Parathyroid adenoma (tissue), 2 donors: ENCODE measurements at regions not wholly inside any gene's neighbourhood (a gene's known extent, or its start where the extent isn't known, plus 50 kb on each side); places are given as distances from the start of the nearest gene placed in this dataset.

Experiments
- H2AFZ ChIP-seq: fragments of 300-600 bp; sonication (generic); one replicate; pipeline ENCODE4 v1.7.0; 2017; ENCODE audit warnings: antibody characterized with exemption, mild to moderate bottlenecking
- H3K27ac ChIP-seq: fragments of 300-600 bp; sonication (generic); one replicate; pipeline ENCODE4 v1.7.0; 2017
- H3K27me3 ChIP-seq: fragments of 300-600 bp; sonication (generic); one replicate; pipeline ENCODE4 v1.7.0; 2017; ENCODE audit warnings: low read length; ENCODE audit not compliant: control insufficient read depth, insufficient read depth
- H3K36me3 ChIP-seq: fragments of 300-600 bp; sonication (generic); one replicate; pipeline ENCODE4 v1.7.0; 2017; ENCODE audit warnings: low read length; ENCODE audit not compliant: control insufficient read depth, insufficient read depth
- H3K4me1 ChIP-seq: fragments of 300-600 bp; sonication (generic); one replicate; pipeline ENCODE4 v1.7.0; 2017; ENCODE audit warnings: control low read depth
- H3K4me2 ChIP-seq: fragments of 300-600 bp; sonication (generic); one replicate; pipeline ENCODE4 v1.7.0; 2017; ENCODE audit warnings: low read length
- H3K4me3 ChIP-seq: fragments of 300-600 bp; sonication (generic); one replicate; pipeline ENCODE4 v1.7.0; 2017; ENCODE audit warnings: low read depth, low read length
- H3K79me2 ChIP-seq: fragments of 300-600 bp; sonication (generic); one replicate; pipeline ENCODE4 v1.7.0; 2017; ENCODE audit warnings: control low read depth
- H3K9ac ChIP-seq: fragments of 300-600 bp; sonication (generic); one replicate; pipeline ENCODE4 v1.7.0; 2017; ENCODE audit warnings: mild to moderate bottlenecking
- H3K9me3 ChIP-seq: fragments of 300-600 bp; sonication (generic); one replicate; pipeline ENCODE4 v1.7.0; 2017; ENCODE audit warnings: low read length; ENCODE audit not compliant: control insufficient read depth
- TF ChIP-seq, protein P1 (sequence below): fragments of 300-600 bp; sonication (generic); IDR thresholded peaks from one replicate; pipeline ENCODE4 v1.7.0; 2017; ENCODE audit warnings: antibody characterized with exemption, mild to moderate bottlenecking
- donor health status: primary hyperparathyroidism.

GRCh38 chr6:71766146-71766760 is 120.1 kb upstream of the RIMS1 start:
- H3K27ac ChIP-seq, result no peak overlapping the region
- no peaks in the 10 kb centered on the region for H3K79me2 ChIP-seq
- H3K9ac ChIP-seq, result no peak overlapping the region
- no peak overlapping the region for H3K4me3 ChIP-seq
- H3K36me3 ChIP-seq, result no peaks in the 10 kb centered on the region
- H3K4me2 ChIP-seq, result no peak overlapping the region
- no peaks in the 10 kb centered on the region for H3K27me3 ChIP-seq
- H3K9me3 ChIP-seq, result no peaks in the 10 kb centered on the region
- H3K4me1 ChIP-seq, result no peaks in the 10 kb centered on the region
- no peak overlapping the region for H2AFZ ChIP-seq
- TF ChIP-seq, protein P1, sequence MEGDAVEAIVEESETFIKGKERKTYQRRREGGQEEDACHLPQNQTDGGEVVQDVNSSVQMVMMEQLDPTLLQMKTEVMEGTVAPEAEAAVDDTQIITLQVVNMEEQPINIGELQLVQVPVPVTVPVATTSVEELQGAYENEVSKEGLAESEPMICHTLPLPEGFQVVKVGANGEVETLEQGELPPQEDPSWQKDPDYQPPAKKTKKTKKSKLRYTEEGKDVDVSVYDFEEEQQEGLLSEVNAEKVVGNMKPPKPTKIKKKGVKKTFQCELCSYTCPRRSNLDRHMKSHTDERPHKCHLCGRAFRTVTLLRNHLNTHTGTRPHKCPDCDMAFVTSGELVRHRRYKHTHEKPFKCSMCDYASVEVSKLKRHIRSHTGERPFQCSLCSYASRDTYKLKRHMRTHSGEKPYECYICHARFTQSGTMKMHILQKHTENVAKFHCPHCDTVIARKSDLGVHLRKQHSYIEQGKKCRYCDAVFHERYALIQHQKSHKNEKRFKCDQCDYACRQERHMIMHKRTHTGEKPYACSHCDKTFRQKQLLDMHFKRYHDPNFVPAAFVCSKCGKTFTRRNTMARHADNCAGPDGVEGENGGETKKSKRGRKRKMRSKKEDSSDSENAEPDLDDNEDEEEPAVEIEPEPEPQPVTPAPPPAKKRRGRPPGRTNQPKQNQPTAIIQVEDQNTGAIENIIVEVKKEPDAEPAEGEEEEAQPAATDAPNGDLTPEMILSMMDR, result no peak

- no peak overlapping the region for H3K27ac ChIP-seq
- H3K9me3 ChIP-seq, result no peaks in the 10 kb centered on the region
- no peaks in the 10 kb centered on the region for H3K79me2 ChIP-seq
- H3K4me2 ChIP-seq, result no peak overlapping the region
- H3K4me3 ChIP-seq, result no peak overlapping the region
- no peak overlapping the region for H3K9ac ChIP-seq
- no peaks in the 10 kb centered on the region for H3K27me3 ChIP-seq
- TF ChIP-seq, protein P1, result no peak
- H3K4me1 ChIP-seq, result no peaks in the 10 kb centered on the region
- no peaks in the 10 kb centered on the region for H3K36me3 ChIP-seq
- no peak overlapping the region for H2AFZ ChIP-seq
Measured at GRCh38 chr6:71766796-71767195, 119.6 kb upstream of the RIMS1 start.

GRCh38 chr6:71768356-71768755 is 118.0 kb upstream of the RIMS1 start:
- H3K79me2 ChIP-seq, result no peaks in the 10 kb centered on the region
- no peak overlapping the region for H3K9ac ChIP-seq
- no peak overlapping the region for H3K4me3 ChIP-seq
- no peak overlapping the region for H2AFZ ChIP-seq
- H3K27me3 ChIP-seq, result no peaks in the 10 kb centered on the region
- no peak overlapping the region for H3K4me2 ChIP-seq
- H3K27ac ChIP-seq, result no peak overlapping the region
- no peaks in the 10 kb centered on the region for H3K9me3 ChIP-seq
- TF ChIP-seq, protein P1, result no peak
- no peaks in the 10 kb centered on the region for H3K4me1 ChIP-seq
- H3K36me3 ChIP-seq, result no peaks in the 10 kb centered on the region

DNA sequence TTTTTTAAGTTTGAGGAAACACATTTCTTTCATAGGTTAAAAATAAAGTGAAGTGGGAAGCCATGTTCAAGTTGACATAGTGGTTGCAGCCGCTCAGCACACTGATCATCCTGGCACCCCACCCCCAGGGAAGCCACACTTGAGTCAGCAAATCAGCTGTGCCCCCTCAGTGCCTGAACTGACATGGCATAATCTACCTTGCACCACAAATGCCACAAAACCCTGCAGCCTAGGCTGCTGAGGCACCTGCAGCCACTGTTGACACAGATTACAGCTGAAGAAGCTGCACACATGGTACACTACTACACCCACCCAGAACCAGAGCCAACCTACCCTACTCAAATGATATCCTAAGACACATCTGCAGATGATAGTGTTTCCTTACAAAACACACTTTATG is 77.5 kb upstream of the RIMS1 start:
- H3K27me3 ChIP-seq, result no peaks in the 10 kb centered on the region
- H3K4me1 ChIP-seq, result no peaks in the 10 kb centered on the region
- H3K9me3 ChIP-seq, result peaks cover 2% of the 10 kb centered on the region
- no peaks in the 10 kb centered on the region for H3K79me2 ChIP-seq
- H3K36me3 ChIP-seq, result no peaks in the 10 kb centered on the region
- no peak overlapping the region for H3K9ac ChIP-seq
- TF ChIP-seq, protein P1, result no peak
- no peak overlapping the region for H2AFZ ChIP-seq
- H3K27ac ChIP-seq, result no peak overlapping the region
- H3K4me2 ChIP-seq, result no peak overlapping the region
- H3K4me3 ChIP-seq, result no peak overlapping the region

DNA sequence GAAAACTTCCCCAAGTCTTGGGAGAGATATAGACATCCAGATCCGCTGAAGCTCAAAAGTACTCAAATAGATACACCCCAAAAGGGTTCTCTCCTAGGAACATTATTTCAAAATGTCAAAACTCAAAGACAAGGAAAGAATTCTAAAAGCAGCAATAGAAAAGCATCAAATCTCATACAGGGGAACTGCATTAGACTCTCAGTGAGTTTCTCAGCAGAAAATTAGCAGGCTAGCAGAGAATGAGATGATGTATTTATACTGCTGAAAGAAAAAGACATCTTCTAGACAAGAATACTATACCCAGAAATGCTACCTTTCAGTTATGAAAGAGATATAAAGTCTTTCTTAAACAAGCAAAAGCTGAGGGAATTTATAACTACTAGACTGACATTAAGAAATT is 75.5 kb upstream of the RIMS1 start:
- no peak overlapping the region for H3K27ac ChIP-seq
- no peak overlapping the region for H3K4me3 ChIP-seq
- H3K9ac ChIP-seq, result no peak overlapping the region
- TF ChIP-seq, protein P1, result no peak
- H3K9me3 ChIP-seq, result peaks cover 2% of the 10 kb centered on the region
- no peaks in the 10 kb centered on the region for H3K4me1 ChIP-seq
- H2AFZ ChIP-seq, result no peak overlapping the region
- H3K36me3 ChIP-seq, result no peaks in the 10 kb centered on the region
- no peaks in the 10 kb centered on the region for H3K27me3 ChIP-seq
- H3K79me2 ChIP-seq, result no peaks in the 10 kb centered on the region
- no peak overlapping the region for H3K4me2 ChIP-seq
